MV-4-11 (cell line): ENCODE measurements at regions not wholly inside any gene's neighbourhood (a gene's known extent, or its start where the extent isn't known, plus 50 kb on each side); places are given as distances from the start of the nearest gene placed in this dataset.

ENCODE experiments used
- DNase-seq: peaks from one replicate; lab custom pipeline; 2025; lab: John Stamatoyannopoulos, UW

DNA sequence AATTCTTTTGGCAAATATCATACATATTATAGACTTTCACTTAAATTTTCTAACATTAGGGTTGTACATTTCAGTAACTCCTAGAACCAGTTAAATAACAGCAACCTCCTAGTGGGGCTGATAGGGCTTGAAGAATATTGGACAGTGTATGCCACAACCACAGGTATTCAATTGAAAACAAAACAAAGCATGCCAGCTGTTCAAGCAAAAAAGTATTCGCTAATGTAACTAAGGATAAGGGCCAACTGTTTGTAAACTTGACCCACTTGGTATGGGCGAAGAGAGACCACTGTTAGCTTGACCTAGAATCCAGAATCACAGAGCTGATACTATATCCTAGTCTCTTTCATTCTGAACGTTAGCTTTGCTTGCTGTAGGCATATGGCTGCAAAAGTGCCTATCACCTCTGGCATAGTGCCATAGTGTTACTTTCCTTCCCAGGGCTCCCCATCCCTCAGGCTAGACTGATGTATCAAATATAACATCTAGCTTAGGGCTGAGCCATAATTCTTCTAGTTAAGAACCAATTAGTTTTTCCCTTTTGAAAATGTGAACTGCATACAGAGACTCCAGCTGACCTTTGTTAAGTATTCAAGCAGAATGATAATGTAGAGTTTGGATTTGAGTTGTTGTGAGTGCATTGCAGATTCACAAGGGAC, 458.8 kb upstream of the NRXN1 start:
- DNase-seq, result no peak

DNA sequence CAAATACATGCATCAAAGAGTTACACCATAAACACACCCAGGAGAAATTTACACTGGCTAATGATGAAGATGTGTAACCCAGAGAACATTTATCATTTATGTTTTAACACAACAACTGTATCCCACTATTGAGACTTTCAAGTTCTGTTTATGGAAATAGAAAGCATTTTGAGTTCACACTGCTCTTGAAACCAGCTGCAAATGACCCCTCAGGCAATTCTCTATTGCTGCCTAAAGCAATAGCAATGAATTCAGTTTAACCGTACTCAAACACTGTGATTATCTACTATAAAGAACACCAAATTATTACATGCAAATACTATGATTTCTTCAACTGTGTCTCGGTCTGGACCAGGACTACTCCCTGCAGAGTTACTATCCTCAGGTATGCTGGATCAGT, 452.7 kb upstream of the NRXN1 start:
- DNase-seq, result no peak

DNA sequence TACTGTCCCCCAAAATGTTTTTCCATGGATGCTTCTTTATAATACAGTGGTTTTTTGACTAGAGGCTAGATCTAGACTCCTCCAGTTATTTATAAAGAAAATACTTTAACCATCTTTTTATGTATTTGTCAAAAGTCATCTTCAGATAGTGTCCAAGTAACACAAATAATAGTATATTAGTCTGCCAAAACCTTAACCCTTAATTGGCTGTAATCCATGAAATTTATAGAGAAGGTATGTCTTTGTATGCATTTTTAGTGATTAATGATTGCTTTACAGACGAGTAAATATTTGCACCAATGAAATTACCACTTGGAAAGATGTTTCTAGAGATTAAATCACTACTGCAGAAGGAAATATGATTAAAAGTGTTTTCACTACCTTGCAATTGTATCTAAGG, 451.8 kb upstream of the NRXN1 start:
- no peak for DNase-seq

DNA sequence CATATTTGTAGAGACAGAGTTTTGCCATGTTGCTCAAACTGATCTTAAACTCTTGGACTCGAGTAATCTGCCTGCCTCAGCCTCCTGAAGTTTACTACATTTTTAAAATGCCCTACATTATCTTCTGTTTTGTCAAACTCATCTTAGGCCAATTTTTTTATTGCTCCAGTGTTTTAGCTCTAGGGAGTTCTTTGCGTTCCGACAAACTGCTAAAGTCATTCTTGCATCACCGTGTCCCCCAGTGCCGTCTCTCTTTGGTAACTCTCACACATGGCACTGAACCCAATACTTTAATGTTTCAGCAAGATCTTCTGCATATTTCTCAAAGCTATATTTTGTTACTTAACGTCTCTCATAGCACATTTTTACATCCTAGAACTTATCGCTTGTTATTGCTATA, 440.9 kb upstream of the NRXN1 start:
- no peak for DNase-seq

DNA sequence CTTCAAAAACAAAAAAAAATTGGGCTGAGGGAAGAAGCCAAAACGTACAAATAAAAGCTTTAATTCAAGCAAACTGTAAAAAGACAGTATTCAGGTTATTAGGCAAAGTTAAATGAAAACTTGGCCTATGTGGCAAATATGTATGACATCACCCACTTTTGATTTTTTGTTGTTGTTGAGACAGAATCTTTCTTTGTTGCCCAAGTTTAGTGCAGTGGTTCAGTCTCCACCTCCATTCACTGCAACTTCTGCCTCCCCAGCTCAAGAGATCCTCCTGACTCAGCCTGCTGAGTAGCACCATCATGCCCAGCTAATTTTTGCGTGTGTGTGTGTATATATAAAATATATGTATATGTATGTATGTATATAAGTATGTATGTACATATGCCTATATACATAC, 440.4 kb upstream of the NRXN1 start:
- no peak for DNase-seq

DNA sequence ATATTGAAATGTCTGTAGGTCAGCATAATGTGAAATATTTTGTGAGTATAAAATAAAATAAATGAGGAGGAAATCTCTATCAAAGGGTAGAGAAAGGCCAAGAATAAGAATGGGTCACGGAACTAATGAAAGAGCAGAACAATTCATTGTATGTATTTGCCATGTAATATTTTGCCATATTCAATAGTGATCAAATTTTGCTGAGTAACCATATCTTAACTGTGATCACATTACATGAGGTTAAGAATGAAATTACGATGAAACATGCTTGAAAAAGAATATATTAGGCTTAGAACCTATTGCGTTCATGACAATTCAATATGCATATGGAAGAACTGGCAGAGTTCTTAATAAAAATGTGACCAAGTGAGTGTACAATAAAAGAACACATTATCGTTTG, 437.2 kb upstream of the NRXN1 start:
- no peak for DNase-seq

DNA sequence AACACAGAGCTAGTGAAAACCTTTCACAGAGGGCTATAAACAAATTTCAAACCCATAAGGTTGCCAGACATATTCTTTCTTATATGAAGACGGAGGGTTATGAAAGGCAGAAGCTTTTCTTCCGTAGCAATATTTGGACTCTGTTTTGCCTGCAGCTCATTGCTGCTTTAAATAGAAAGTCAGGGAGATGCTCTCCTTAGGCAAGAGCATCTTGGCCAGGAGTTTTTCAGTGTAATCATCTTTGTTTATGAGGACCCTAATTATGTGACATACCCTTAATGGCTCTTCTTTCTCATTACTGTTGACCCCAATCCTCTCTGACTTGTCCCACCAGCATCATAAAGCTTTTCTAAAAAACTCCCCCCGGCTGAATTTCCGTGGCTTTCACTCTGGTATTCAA, 433.4 kb upstream of the NRXN1 start:
- no peak for DNase-seq

DNA sequence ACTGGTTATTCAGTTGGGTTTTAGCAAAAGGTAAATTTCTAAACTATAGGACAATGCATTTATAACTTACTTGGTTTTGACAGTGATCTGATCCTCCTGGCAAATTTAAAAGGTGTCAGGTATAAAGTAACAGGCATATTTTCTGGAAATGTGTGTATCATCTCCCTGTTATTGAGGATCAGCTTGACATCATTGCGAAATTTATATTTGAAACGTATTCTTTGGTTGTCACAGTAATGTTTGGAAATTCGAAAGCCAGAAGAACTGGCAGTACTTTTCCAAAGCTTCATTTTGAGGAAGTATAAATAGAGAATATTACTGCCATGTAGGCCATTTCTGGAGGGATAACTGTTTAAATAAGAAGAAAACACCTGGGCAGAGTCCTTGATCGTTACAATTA, 422.2 kb upstream of the NRXN1 start:
- no peak for DNase-seq

DNA sequence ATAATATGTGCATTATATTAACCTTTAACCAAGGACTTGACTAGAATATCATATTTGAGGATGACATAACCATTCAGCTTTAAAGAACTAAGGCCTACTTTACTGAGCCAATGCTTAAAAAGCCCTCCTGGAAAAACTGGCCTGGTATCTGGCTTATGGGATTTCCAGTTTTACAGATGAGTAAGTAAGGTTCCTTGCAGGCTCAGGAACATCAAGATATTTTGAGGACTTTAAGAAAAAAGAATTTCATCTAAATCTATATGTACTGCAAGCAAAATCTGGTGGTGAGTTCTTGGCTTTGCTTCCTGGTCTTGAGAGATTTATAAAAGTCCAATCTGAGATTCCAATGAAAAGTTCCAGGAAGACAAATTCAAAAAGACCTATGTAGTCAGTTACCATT, 417.0 kb upstream of the NRXN1 start:
- no peak for DNase-seq

DNA sequence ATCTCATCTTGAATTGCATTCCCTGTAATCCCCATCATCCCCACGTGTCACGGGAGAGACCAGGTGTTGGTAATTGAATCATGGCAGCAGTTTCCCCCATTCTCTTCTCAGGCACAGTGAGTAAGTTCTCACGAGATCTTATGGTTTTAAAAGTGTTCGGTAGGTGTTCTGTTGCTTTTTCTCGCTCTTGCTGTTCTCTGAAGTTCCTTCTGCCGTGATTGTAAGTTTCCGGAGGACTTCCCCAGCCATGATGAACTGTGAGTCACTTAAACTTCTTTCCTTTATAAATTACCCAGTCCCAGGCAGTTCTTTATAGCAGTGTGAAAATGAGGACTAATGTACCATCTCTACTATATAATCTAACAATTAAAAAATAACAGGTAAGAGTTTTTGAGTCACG, 409.9 kb upstream of the NRXN1 start:
- DNase-seq, result no peak

DNA sequence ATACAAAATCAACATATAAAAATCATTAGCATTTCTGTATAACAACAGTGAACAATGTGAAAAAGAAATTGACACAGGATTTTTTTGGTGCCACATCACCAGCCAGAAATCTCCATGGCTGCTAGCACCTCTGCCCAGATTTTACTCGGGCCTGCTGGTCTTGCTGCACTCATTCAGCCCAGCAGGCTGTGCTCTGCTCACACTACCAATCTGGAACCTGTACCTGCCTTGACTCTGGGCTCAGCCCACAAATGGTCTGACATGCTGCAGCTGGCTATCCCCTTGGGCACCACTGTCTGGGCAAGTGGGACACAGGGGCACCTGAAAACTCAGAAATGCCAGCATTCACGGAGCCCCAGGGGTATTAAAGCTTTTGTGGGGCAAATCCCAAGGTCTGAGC, 392.5 kb upstream of the NRXN1 start:
- DNase-seq, result no peak

DNA sequence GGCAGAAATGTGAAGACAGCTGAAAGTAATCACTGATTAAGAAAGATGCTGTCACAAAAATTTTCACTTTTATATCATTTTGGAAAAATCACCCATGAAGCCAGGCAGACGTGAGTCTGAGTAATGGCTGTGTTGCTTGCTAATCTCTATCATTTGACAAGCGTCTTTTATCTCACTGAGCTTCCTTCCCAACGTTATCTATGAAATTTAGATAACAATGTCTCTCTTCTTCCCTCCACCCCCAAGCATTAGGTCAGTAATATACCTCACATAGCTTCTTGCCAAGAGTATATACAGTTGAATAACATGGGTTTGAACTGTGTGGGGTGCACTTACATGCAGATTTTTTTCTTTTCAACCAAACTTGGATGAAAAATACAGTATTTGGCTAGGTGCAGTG, 388.6 kb upstream of the NRXN1 start:
- no peak for DNase-seq

DNA sequence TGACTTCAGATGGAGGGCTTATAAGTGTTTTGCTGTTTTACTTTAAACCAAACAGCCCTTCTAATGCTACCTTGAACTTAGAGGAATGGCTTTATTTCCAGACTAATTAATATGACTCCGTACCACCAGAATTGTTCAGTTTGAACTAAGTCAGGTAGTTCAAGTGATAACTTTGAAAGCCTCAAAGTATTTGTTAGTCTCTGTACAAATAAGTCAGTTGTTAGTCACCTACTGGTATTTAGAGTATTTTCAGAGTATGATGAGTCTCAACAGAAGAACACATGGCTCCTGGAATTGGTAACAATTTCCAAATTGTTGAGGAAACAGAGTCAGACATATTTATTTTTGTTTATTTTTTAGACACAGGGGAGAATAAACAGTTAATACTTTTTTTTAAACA, 381.8 kb upstream of the NRXN1 start:
- no peak for DNase-seq

DNA sequence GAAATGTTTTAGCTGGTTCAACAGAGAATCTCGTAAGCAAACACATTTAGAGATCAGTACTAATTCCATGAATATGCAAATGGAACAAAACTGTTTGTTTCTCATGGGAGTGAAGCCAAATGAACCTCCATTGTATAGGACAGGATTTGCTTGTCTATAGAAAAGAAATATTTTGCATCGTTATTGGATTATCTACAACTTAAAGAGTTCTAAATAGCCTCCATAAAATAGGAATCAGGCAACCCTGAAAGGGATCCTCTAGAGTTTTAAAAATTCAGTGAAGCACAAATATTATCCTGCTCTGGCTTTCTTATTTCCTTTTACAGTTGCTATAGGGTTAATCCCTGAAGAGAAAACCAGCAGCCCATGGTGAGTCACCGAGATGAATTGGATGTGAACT, 378.4 kb upstream of the NRXN1 start:
- DNase-seq, result no peak

DNA sequence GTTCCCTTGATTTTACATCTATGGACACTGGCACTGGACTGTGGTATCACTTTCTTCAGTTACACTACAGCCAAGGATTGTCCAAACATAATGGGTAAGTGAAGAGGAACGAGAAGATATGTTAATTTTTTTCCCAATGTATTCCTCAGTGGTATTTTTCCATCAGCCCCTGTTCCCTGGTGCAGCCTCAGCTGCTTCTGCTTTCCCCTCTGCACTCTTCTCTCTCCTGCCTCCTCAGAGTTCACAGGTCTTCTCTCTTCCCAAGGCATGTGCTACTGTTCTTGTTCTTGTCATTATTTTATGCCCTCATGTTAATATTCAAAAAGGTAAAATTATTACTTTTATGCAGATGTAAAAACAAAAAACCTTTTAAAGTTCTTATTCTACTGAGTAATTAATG, 378.0 kb upstream of the NRXN1 start:
- no peak for DNase-seq

DNA sequence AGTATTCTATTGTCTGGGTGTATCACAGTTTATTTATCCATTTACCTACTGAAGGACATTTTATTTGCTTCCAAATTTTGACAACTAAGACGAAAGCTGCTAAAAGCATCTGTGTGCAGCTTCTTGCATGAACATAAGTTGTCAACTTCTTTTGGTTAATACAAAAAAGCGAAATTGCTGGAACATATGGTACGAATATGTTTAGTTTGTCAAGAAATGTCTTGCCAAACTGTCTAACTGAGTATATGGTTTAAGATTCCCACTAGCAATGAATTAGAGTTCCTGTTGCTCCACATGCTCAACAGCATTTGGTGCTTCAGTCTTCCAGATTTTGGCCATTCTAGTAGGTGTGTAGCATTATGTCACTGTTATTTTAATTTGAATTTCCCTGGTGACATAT, 372.3 kb upstream of the NRXN1 start:
- DNase-seq, result no peak

DNA sequence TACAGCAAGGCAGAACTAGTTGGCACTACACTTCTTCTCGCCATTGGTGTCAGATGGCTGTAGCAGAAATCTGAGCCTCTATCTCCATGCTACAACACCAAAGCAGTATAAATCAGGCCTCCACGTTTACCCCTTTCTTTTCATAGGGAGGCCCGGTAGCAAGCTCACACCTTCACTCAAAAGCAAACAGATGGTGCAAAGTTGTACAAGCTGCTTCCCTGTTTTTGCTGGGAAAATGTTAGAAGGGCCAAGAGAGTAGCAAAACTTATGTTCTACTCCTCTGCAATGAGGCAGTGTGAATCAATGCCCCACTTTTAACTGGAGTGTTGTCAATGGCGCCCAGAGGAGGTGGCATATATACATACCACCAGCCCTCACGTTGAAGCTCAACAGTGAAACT, 369.6 kb upstream of the NRXN1 start:
- no peak for DNase-seq

DNA sequence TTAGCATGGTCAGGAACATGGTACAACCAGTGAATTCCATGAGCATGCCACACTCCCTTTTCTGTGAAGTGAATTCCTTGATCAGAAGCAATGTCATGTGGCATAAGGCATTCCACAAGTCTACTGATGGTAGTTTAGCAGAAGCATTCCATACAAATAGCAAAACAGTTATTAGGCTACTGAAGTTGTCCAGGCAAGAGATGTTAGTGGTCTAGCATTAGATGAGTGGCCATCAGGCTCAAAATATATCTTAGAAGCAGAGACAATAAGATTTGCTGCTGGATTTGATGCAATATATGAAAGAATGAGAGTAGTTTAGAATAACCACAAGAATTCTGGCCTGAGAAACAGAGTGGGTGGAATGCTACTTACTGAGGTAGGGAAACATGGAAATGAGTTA, 355.3 kb upstream of the NRXN1 start:
- no peak for DNase-seq

DNA sequence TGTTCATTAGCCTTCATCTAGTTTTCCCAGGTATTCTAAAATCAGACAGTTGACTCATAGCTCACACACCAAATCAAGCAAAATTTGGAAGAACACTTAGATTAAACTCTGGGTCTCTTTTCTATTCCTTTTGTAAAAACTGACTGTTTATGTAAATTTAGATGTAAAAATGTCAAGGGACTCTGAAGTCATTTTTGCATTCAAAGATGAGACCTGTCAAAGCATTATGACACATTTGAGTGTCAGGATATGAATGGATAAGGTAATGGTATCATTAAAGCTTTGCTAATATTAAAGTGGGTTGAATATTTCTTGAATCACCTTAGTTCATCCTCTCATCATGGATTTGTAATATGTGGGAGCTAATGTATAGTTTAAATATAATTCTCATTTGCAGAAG, 348.1 kb upstream of the NRXN1 start:
- DNase-seq, result no peak

DNA sequence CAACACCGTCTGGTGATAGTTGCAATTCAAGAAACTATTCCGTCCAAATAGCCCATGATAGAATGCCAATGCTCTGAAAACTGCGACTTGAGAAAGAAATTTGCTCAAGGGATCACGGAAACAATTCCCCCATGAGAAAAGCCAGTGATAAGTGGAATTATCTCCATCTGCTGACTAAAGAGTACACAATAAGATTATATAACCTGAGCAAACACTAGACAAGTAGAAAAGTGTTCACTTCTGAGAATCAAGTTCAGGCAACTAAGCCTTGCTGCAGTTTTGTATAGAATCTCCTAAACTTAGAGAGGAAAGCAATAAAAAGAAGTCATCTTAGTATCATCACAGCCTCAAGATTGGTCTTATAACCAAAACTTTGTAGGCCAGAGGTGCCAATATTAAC, 336.3 kb upstream of the NRXN1 start:
- DNase-seq, result no peak

DNA sequence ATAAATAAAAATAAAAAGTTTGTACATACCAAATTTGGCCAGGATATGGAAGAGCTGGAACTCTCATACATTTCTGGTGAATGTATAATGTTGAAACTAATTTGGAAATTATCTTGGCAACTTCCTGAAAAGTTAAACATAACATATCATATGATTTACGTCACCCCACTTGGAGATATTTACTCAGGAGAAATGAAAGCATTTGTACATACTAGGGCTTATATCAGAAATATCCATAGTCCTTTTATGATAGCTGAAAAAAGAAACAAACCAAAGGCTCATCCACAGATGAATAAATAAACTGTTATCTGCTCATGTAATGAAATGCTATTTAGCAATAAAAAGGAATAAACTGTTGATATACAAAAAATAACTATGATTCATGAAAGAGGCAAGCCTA, 318.2 kb upstream of the NRXN1 start:
- DNase-seq, result no peak

DNA sequence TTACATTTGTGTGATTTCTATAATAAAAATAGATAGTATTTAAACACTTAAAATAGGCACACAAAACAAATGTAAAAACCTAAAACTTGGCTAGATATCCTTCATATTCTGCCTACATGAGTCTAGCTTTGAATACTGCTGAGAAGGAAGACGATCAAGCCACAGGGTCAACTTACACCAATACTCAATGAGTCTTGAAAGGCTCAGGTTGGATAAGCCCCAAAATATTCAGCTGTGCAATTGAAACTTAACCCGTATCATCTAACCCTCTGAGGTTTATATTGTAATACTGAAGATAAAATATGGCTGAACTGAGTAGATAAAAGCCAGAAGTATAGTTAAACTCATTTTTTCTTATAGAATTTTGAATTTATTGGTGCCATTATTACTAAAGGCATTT, 313.0 kb upstream of the NRXN1 start:
- no peak for DNase-seq

DNA sequence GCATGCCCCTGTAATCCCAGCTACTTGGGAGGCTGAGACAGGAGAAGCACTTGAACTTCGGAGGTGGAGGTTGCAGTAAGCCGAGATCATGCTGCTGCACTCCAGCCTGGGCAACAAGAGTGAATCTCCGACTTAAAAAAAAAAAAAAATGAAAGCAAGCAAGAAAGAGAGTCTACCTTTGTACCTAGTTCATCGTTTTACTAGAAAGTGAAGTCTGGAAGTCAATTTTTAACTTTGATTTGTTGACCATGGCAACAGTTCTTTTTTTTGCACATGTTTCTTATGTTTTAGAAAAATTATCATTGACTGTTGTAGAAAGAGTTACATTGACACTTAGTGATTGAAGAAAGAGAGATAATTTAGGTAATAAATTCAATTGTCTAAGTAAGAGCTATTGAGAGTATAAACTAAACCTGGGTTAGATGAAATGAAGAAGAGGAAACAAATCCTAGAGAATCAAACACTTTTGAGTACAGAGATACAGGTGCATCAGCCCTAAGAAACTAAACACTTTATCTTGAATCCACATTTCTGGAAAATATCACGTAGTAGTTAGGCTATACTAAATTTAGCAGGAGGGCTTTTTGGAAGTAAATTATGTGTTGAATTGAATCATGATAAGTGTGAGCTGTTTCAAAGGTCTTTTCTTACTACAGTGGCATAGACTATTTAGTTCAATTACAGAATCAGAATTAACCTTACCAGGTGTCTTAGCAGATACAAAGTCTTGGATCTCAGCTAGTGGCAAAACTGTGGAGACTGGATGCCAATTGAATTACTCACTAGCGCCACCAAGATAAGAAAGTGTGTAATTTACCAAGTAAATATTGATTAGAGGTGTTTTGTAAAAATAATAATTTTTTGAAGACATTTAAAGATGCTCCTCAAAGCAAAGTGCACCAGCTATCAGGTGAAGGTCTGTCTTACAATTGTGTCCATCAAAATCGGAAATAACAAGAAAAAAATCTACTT, 303.4 kb upstream of the NRXN1 start:
- no peak for DNase-seq

DNA sequence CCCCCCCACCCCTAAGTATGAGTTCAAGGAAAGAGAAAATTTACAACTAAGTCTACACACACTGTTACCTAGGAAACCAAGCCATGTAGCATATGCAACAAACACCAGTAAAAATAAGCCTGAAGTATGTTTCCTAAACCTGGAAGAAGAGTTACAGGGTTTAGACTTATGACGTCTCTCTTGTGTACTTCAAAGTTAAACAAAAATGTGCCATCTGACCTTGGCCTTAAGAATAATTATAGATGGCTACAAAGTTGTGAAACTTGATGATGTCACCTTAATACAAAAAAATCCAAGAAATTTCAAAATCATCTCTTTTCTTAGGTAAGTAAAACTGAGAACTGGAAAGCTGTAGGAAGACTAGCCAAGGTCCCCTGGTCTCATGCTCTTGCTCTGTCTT, 297.6 kb upstream of the NRXN1 start:
- no peak for DNase-seq
